HG03432 (cell line): ENCODE measurements at regions not wholly inside any gene's neighbourhood (a gene's known extent, or its start where the extent isn't known, plus 50 kb on each side); places are given as distances from the start of the nearest gene placed in this dataset.
"Not testable (repeated sequence)": the region's sequence is repeated elsewhere in the genome, so short reads cannot be mapped to it uniquely, and the experiment has no call there.

Experiments
- ATAC-seq: cut with Tn5 transposase; IDR thresholded peaks from one replicate; pipeline ENCODE4 v1.9.1; 2021; ENCODE audit warnings: mild to moderate bottlenecking, moderate library complexity; ENCODE audit not compliant: unreplicated experiment

DNA sequence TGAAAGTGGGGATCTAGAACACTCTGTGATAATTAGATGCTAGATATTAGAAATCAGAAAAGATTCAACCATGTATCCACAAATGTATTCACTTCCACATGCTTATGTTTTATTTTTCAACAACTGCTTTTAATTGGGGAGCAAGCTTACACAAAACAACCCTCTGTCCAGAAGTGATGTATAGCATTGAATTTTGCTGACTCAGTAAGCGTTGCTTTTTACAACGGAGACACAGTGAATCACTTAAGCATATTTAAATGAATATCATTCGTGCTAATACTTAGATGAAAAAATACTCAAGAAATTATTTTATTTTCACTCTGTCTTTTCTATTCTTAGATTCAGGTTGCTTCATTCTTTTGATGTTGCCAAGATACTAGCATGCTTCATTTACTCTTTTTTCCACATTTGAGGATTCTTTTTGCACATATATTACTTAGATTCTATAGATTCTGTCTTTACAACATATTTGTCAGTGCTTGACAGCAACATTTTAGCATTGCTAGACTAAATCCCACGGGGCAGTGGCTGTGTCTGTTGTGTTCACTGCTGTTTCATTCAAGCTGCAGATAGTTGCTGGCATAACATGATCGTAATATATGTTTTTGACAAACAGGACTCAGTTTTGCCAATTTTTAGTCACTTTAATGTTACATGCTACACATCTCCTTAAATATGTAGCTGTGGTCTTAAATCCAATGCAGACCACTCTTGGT lies 1714.4 kb upstream of the SEL1L start:
- no peak for ATAC-seq

DNA sequence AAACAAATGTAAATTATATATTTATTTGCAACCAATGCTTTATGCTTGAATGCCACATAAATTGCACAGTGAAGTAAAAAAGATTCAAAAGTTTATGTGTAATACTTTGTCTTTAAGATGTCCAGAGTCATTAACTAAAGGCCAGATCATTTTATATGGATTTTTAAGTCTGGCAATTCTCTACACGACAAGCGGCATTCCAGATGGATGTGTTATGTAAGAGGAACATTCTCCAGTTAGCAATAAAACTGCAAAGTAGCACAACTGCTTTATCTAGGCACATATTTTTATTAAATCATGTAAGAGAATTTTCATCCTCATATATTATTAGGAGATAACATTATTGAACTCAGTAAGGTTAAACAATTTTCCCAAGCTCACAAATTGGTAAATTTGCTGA lies 1717.7 kb upstream of the SEL1L start:
- ATAC-seq: no peak

DNA sequence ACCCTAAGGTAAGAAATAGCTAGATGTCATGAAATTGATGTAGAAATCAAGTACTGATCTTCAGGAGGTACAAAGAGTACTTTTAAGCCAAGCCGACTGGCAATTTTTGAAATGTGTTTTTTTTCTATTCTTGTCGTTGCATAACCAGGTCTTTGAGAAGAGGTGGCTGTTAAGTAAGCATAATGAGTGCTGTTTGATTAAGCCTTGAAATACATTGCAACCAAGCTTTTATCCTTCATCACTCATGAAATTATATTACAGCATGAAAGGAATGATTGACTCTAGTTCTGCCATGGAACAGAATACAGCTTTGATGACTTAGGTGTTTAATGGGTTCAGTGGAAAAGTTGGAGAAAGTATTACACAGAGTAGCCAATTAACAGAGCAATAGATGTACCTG lies 1720.2 kb upstream of the SEL1L start:
- ATAC-seq: no peak

DNA sequence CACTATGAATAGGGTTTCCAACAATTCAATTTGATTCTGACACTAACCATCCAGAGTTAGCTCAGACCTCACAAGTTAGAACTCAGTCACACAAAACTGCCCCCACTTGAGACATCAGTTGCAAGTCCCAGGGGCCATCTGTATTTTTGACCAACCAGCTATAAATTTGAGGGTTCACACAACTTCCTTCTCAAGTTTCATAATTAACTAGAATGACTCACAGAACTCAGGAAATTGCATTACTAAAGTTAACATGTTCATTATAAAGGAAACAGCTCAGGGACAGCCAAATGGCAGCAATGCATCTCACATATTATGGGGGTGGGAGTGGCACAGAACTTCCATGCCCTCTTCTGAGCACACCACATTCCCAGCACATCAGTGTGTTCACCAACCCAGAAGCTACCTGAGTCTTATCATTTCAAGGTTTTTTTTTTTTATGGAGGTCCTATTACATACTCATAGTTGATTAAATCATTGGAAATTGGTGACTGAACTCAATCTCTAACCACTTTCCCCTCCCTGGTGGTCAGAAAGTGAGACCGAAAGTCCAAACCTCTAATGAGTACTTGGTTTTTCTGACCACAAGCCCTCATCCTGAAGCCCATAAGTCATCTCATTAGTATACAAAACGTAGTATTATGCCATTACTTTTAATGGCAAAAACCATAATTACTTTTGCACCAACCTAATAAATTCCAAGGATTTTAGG lies 1721.5 kb upstream of the SEL1L start:
- peak; percentile 86 for ATAC-seq

DNA sequence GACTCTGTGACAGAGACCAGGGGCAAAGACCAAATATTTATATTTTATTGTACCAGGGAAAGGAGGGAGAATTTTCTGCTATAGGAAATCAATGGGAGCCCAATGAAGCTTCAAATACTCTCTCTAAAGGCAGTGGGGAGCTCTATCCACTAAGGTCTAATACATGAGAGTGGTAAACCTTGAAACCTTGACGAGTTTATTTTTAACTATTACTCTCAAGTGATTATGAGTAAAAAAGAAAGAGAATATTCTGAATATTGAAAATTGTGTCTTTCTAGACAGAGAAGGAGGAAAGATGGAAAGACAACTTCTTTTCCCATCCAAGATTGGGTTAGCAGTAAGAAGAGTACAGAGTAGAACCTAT lies 1722.1 kb upstream of the SEL1L start:
- ATAC-seq: peak; percentile 59

DNA sequence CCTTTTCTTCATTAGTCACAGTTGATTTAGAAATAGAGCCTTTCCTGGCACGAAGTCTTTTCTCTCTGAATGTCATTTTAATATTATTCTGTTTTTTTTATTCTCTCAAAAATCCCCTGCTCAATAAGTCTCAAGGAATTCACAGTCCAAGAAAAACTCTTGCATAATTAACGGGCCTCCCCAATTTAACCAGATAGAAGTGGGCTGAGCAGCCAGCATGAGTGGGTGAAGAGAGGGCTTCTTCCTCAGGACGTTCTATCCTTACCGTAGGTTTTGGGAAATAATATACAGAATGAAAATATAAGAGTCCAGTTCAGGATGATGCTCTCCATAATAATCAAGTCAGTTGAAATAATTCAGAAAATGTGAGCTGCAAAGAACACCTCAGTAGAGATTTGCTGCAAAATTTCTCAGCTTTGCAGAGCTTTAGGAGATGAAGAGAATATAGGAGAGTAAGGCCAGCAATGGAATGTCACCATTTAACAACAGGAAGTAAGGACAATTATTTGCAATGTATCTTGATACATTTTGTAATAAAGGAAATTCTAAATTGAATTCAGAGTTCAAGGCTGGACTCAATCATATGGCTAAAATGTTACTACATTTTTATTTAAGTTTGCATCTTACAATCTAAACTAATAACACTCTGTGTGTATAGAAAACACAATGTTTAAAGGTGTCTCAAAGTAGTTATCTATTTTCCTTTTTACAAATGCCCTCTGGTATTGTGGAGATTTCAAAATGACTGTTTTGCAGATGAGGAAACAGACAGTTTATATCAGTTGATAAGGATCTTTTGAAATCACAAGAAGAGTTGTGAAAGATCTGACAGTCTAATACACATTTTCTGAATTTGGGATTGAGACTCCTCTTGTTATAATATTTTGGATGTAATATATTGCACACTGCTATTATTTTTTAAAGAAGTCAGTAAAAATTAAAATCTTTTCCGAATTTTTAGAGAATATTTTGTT lies 1724.1 kb upstream of the SEL1L start:
- no peak for ATAC-seq

DNA sequence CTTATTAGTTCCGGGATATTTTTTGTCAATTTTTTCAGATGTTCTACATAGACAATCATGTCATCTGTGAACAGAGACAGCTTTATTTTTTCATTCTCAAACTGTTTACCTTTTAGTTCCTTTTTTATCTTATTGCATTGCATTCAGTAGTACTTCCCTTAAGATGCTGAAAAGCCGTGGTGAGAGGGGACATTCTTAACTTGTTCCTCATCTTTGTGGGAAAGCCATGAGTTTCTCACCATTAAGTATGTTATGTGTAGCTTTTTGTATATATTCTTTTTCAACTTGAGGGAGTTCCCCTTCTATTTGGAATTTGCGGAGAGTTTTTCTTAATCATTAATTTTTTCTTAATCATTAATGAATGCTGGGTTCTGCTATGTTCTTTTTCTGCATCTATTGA lies 1727.1 kb upstream of the SEL1L start:
- no peak for ATAC-seq

DNA sequence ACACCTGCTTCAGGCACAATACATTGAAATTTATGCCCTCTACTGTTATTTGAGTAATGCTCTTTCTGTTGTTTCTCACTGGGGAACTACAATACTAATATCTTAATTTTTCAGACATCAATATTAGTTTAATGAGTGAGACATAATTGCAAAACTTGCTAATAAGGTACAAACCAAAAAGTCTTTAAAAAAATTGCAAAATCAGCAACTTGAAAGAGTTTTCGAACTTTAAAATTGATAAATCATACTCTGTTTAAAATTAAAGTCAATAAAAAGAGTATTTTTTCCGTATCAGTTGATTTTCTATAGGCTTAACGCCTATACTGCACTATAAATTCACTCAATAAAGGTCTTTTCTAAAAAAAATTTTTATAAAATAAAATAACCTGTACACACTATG lies 1735.9 kb upstream of the SEL1L start:
- ATAC-seq: no peak

DNA sequence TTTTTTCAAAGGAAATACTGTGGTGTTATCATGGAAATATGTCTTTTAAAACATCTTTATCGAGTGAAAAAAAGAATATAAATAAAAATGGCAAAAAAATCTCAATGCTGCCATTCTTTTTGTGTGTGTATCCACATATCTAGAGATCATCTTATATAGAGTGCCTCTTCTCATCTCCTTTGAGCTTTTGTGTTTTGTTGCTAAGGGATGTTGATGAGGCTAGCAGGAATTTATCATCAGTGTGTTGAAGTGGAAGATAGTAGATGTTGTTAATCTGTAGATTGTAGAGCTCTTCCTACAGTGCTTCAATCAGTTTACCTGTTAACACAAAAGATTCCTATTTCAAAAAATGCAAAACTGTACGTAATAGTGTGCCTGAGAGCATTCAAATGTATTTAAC lies 1738.0 kb upstream of the SEL1L start:
- no peak for ATAC-seq

DNA sequence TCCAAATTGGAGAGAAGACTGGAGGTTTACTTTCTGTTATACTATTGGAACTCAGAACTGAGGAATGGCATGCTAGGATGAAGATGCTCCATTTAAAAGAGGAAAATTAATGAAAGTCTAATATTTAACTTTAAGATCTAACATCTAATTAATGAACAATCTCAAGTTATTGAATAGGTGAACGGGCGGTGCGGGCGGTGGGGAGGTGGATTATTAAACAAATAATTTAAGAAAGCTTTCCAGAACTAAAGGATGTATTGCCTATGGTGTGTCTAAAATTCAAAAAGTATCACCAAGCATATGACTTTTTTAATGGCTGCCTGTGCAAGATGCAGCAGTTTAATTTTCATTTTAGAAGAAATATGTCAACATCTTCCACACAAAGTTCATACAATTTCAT lies 1747.1 kb upstream of the SEL1L start:
- ATAC-seq: no peak

DNA sequence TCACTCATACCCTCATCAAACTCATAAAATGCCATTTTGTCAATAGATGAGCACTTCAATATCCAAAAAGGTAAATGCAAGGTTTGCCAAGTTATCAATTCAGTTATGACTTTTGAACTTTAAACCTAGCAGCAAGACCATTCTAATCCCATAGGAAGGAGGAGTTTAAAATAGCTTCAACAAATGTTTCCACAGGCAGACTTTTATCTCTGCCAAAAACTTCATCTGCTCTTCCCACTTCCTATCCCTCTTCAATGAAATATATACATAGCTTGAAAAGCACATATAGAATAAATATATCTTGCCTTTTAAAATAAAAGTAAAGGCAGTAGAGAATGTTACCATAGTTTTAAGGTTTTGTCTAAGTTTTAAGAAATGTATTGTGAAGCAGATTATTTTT lies 1749.1 kb upstream of the SEL1L start:
- no peak for ATAC-seq

DNA sequence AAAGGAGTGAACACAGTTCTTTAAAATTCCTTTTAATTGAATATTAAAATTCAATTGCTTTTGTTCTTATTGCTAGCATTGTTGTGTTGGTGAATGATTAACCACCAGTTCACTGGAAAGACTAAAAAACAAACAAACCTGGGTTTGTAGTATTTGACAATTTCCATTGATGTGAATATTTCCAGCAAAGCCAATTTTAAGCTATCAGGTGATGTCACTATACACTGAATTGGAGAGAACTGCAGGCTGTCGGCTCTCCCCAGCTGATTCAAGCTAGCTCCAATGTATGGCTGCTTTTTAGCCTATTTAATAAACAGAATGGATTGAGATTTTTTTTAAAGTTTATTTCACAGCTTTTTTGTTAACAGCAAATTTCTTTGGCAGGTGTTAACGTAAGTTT lies 1753.6 kb upstream of the SEL1L start:
- no peak for ATAC-seq

DNA sequence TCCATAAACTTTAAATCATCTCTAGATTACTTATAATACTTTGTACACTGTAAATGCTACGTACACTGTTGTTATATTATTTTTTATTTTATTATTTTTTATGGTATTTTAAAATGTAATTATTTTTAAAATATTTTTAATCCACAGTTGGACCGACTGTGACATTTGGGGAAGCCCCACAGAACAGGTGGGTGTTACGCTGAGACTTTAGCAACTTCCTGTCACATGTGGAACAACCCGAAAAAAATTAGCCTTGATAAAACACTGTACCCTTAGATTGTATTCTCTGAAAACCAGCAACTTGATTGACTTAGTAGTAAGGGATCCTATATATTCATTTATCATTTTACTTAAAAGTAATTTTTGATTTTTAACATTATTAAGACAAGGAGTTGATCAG lies 1755.7 kb upstream of the SEL1L start:
- no peak for ATAC-seq

DNA sequence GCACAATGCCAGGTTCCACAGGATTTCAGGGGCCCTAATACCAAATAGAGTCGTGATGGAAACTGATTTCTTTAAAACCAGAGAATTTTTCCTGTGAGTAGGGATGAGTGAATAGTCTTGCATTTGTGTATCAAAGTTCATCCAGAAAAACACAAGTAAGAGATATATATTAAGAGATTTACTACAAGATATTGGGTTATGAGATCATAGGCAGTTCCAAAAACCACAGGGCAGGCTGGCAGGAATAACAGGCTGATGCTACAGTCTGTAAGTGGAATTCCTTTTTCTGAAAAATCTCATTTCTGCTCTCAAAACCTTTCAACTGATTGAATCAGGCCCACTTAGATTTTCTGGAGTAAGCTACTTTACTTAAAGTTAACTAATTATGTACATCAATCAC lies 1756.2 kb upstream of the SEL1L start:
- ATAC-seq: no peak

DNA sequence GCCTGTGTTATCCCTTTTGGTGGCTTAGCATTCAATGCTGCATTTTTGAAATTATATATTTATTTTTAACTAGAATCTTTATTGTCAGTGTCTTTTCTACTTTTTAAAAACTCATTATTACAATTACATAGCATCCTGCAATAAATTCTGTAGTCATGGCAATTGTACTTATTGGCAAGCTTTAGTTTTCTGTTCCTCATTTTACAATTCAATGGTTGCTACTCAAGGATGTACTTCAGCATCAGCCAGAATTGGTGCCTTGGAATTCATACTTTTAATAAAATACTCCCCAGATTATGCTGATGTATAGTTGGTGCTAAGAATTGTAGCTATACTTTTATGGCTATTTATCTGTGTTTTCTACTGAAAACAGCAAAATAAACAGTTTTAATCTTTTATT lies 1756.8 kb upstream of the SEL1L start:
- no peak for ATAC-seq

DNA sequence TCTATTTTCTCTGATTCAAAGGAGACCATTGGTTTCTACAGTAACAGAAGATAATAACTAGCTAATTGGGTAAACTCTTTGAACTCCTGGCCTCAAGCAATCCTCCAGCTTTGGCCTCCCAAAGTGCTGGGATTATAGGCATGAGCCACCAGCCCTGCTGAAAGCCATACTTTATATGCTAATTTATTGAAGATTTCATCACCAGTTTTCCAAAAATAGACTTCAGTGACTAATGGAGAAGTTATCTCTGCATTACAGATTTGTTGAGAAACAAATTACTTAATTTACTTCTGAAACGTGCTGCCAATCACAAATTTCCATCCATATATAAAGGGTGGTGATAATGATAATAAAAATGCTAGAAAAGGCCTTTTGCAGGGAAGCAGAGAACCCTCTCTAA lies 1758.1 kb upstream of the SEL1L start:
- ATAC-seq: no peak

DNA sequence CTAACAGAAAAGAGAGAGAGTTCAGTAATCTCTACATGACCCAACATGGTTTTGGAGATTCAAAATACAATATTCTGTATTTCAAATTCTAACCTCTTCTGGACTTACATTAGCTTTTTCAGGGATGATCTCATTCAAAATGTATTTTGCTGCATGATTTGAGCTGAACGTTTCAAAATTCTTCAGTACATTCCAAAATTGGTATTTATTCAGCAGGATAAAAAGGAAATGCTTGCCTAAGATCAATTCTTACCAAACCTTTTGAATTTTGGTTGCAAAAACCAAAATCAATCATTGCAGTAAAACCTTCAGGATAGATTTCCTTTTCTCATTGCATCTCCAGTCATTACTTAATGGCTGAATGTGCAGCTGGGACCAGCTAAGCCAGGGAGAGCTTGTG lies 1761.3 kb upstream of the SEL1L start:
- ATAC-seq: no peak

DNA sequence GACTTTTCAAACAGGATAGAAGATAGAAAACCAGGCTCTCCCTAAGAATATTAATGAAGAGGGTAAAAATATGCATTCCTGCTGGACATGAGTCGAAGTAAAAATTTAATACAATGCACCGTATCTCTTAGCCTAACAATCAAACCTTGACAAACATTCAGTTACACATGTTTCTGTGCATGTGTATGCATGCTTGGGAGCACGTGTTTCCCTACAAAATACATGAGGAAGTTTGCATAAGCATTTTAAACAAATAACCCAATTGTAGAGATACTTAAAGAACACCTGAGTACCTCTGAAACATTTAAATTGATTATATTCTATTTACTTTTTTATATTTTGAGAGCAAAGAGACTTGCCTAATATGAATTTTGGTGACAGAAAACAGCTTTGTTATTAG lies 1763.7 kb upstream of the SEL1L start:
- ATAC-seq: no peak

DNA sequence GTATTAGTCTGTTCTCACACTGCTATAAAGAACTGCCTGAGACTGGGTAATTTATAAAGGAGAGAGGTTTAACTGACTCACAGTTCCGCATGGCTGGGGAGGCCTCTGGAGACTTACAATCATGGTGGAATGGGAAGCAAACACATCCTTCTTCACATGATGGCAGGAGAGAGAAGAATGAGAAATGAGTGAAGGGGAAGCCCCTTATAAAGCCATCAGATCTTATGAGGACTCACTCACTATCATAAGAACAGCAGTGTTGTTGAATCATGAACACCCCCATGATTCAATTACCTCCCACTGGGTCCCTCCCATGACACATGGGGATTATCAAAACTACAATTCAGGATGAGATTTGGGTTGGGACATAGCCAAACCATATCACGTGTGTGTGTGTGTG lies 1764.4 kb upstream of the SEL1L start:
- ATAC-seq: not testable (repeated sequence)

DNA sequence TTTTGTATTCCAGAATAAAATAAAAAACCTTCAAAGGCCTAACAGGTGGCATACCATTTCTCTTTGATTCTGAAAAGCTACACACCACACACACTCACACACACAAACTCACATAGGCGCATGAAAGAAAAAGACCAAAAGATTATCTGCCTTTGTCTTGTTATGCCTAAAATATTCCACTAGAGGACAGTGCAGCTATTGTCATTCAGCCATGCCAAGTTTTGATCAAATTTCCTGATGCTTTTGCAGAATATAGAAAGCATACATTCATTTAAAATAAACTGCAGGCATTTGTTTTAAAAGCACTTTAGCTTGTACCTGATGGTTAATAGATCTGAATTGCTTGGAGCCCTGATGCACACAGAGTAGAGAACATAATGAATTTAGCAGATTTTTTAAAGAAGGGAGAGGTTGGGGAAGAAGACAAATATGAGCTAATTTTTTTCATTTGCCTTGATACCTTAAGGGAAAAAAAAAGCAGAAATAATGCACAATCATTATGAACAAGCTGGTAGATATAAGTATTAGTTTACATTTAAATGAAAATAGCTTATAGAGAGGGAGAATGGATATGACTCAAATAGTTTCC lies 1766.9 kb upstream of the SEL1L start:
- ATAC-seq: peak; percentile 67

DNA sequence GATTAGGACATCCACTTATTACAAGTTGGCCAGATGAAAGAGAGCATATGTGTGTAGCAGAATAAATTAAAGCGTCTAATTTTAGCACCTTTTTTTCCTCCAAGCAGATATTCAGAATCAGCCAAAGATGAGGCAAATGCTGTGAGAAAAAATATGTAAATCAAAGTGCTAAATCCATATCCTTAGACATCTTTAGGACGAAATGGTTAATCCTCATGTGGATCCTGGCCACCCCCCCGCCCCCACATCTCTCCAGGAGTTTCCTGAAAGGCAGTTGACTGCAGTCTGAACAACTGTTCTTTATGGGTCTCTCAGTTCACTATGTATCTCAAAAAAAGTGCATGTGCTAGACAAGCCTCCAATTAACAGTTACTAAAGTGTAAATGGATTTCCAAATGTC lies 1768.1 kb upstream of the SEL1L start:
- ATAC-seq: no peak
